ENCODE measurements at regions not wholly inside any gene's neighbourhood (a gene's known extent, or its start where the extent isn't known, plus 50 kb on each side); places are given as distances from the start of the nearest gene placed in this dataset.
"Not testable (repeated sequence)": the region's sequence is repeated elsewhere in the genome, so short reads cannot be mapped to it uniquely, and the experiment has no call there.

DNA sequence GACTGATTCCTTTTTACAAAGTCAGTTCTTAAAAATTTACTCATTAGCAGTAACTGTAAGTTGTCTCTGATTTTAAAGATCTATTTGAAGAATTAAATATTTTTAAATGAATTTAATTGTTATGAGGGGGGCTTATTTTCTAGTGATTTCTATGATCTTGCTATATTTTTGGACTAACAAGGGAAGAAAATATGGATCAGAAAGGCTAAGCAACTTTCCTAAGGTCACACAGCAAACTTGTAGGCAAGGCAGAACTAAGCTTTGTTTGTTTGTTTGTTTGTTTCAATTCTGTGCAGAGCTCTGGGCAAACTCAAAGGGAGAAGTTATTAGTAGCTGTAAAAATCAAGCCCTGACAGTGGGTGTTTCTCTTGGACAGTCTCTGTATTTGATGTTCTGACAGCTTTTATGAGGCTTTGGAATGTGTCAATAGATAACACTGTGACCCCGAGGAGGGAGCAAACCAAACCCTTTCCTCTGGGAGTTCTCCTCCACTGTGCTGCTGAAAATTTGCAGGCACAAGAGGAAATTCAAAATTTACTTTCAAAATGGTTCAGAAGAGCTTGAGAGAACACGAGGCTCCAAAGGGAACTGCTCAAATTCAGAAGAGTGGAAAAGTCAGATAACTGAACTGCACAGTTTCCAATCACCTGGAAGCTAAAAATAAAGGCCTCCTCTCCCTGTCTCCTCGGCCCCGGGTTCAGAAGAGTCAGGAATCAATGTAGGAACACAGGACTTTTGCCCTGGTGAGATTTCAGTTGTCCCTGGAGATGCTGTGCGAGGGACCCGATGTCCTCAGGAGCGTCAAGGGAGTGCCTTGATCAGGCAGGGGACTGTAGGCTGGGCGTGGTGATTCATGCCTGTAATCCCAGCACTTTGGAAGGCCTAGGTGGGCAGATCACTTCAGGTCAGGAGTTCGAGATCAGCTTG lies 325.7 kb downstream of the GATA3 start:
- DNase-seq (ENCODE audit: low read depth): no peak

DNA sequence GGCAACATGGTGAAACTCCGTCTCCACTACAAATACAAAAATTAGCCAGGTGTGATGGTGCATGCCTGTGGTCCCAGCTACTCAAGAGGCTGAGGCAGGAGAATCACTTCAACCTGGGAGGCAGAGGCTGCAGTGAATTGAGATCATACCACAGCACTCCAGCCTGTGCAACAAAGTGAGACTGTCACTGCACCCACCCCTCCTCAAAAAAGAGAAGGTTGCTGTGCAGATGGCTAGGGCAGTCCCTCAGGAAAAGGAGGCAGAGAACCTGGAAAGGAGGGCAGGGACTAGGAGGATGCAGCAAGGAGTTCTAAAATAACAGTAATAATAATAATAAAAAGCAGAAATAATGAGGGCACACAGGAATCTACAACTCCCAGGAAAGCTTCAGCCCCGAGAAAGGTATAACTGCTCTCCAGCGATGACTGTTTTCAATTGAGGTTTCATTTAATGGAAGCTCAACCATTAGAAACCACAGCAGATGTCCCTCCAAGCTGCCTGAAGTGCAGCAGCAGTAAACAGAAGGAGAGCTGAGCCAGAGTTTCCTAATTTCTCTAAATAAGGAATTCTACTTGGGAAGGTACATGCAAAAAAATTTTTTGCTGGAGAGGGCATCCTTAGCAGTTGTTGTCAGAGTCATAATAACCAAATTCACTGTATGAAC lies 326.5 kb downstream of the GATA3 start:
- DNase-seq (ENCODE audit: low read depth): no peak

GRCh38 chr10:8386781-8387180 lies 332.3 kb downstream of the GATA3 start:
- no peak for DNase-seq (ENCODE audit: low read depth)

GRCh38 chr10:8389630-8390029 lies 335.1 kb downstream of the GATA3 start:
- DNase-seq (ENCODE audit: low read depth): no peak

GRCh38 chr10:8392216-8392615 lies 337.7 kb downstream of the GATA3 start:
- DNase-seq (ENCODE audit: low read depth): no peak

GRCh38 chr10:8393531-8393930 lies 339.0 kb downstream of the GATA3 start:
- DNase-seq (ENCODE audit: low read depth): no peak

GRCh38 chr10:8396675-8397074 lies 342.2 kb downstream of the GATA3 start:
- no peak for DNase-seq (ENCODE audit: low read depth)

DNA sequence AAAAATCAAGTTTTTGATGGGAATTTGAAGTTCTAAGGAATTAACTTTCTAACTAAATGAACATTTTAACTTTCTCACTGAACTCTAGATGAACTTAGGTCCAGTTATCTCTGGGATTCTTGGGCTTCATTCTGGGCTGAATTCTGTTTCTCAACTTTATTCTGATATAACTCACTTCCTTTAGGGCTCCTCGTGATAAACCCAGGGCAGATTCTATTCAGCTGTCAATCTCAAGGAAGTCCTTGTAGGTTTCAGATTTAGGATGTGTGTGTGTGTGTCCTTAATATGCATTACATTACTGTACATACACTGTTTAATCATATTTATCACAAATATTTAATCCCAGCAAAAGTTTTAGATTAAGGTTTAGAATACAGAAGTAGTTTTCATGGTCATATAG lies 344.3 kb downstream of the GATA3 start:
- no peak for DNase-seq (ENCODE audit: low read depth)

GRCh38 chr10:8400151-8400550 lies 345.7 kb downstream of the GATA3 start:
- DNase-seq (ENCODE audit: low read depth): no peak

GRCh38 chr10:8400892-8401291 lies 346.4 kb downstream of the GATA3 start:
- no peak for DNase-seq (ENCODE audit: low read depth)

DNA sequence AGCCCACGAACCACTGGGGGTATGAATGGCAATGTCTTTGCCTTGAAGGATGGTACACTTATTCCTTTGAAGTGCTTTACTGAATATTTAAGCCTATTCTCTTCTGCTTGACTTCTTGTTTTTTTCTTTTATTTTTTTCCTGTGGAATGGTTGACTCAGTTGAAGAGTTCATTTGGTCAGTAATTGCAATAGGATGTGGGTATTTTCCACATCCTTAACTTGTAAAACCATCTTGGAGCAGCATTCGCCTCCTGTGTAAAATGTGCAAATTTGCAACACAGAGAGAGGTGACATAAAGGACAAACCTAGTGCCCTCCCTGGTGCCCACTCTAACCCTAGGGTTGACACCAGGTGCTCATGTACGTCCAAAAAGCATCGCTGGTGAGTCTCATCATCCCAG lies 347.0 kb downstream of the GATA3 start:
- no peak for DNase-seq (ENCODE audit: low read depth)

GRCh38 chr10:8402576-8402975 lies 348.1 kb downstream of the GATA3 start:
- DNase-seq (ENCODE audit: low read depth): no peak

- no peak for DNase-seq (ENCODE audit: low read depth)
These were observed 349.4 kb downstream of the GATA3 start for GRCh38 chr10:8403711-8404371.

DNA sequence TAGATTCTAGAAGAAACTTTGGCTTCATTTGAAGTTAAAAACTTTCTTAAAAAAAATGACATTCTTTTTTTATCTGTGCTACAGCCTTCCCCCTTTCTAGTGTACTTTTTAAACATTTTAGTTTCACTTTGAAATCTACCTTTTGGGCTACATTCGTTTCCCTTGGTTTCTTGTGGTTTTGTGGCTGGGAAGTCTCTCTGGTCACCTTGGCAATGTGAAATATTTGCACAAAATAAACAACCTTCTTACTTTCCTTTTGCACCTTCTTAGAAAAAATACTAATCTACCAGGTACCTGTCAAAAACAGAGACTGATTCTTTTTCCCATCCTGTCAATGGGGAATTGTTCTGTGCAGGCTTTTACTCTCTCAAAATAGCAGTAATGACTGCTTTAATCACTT lies 350.2 kb downstream of the GATA3 start:
- no peak for DNase-seq (ENCODE audit: low read depth)

- no peak for DNase-seq (ENCODE audit: low read depth)
These were observed 351.1 kb downstream of the GATA3 start for GRCh38 chr10:8405596-8405995.

GRCh38 chr10:8407501-8408021 lies 353.1 kb downstream of the GATA3 start:
- no peak for DNase-seq (ENCODE audit: low read depth)

- no peak for DNase-seq (ENCODE audit: low read depth)
These were observed 356.0 kb downstream of the GATA3 start for GRCh38 chr10:8410506-8410905.

DNA sequence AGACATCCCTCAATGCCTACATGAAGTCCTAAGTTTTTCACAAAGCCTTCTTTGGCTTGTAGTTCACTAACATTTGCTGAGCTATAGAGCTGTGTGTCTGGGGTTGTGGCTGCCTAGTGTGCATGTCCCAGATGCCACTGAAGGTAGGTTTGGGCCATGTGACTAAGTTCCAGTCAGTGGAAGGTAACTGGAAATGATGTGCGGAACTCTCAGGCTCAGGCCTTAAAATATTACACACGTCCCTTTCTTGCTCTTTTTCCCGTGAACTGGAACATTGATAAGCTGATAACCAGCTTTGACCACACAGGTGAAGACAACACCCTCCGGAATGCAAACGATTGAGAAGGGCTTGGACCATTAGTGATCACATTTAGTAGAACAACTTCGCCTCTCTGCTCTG lies 358.1 kb downstream of the GATA3 start:
- DNase-seq (ENCODE audit: low read depth): no peak

DNA sequence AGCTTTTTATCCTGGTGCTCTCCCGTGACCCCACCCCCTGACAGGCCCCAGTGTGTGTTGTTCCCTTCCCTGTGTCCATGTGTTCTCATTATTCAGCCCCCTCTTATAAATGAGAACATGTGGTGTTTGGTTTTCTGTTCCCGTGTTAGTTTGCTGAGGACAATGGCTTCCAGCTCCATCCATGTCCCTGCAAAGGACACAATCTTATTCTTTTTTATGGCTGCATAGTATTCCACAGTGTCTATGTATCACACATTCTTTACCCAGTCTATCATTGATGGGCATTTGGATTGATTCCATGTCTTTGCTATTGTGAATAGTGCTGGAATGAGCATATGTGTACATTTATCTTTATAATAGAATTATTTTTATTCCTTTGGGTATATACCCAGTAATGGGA lies 360.5 kb downstream of the GATA3 start:
- DNase-seq (ENCODE audit: low read depth): not testable (repeated sequence)

GRCh38 chr10:8416192-8416701 lies 361.8 kb downstream of the GATA3 start:
- DNase-seq (ENCODE audit: low read depth): no peak

- DNase-seq (ENCODE audit: low read depth): no peak
These were observed 362.3 kb downstream of the GATA3 start for GRCh38 chr10:8416760-8417159.

DNA sequence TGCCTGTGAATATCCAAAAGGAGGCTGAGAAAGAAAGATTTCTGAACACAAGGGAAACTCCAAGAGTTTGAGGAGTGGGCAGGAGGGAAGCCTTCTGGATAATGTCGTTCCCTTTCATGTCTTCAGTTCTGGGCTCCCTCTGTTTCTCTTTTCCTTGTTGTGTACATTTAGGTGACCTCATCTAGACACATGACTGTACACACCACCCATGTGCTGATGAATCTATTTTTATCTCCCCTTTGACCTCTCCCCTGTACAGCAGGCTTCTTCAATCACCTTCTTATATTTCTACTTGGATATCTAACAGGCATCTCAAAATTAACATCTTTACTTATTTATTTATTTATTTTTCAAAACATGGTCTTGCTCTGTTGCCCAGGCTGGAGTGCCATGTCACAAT lies 363.1 kb downstream of the GATA3 start:
- no peak for DNase-seq (ENCODE audit: low read depth)

GRCh38 chr10:8418631-8419030 lies 364.1 kb downstream of the GATA3 start:
- no peak for DNase-seq (ENCODE audit: low read depth)

All from stimulated activated CD8-positive, alpha-beta memory T cell treated with anti-CD3 and anti-CD28 coated beads, Interleukin-7, amount 100 ng/mL, for 24 hours (primary cell).